Bronchial epithelial cell (primary cell): ENCODE measurements at regions not wholly inside any gene's neighbourhood (a gene's known extent, or its start where the extent isn't known, plus 50 kb on each side); places are given as distances from the start of the nearest gene placed in this dataset.

ENCODE experiments used
- DNase-seq: peaks from one replicate; pipeline ENCODE4 v3.0.0-alpha.2; 2010; ENCODE audit warnings: low read depth
- FAIRE-seq: peaks from 2 replicates; lab custom pipeline; 2011; peaks lifted over from hg19 to GRCh38; lab: Jason Lieb, UNC
- H3K27me3 ChIP-seq: 2 replicates; pipeline ENCODE4 v1.5.1; 2011; ENCODE audit warnings: low read length; ENCODE audit not compliant: control insufficient read depth, insufficient read depth
- H3K36me3 ChIP-seq: 2 replicates; pipeline ENCODE4 v1.5.1; 2011; ENCODE audit warnings: low read length; ENCODE audit not compliant: control insufficient read depth, insufficient read depth
- H3K4me3 ChIP-seq: 2 replicates; pipeline ENCODE4 v1.5.1; 2011; ENCODE audit warnings: mild to moderate bottlenecking, low read depth, low read length, control low read depth
- TF ChIP-seq, protein P1 (sequence below): IDR thresholded peaks from 2 replicates; pipeline ENCODE4 v1.5.1; 2011; ENCODE audit warnings: mild to moderate bottlenecking, moderate library complexity, low read length, control low read depth, inconsistent platforms; ENCODE audit not compliant: insufficient read depth, severe bottlenecking

DNA sequence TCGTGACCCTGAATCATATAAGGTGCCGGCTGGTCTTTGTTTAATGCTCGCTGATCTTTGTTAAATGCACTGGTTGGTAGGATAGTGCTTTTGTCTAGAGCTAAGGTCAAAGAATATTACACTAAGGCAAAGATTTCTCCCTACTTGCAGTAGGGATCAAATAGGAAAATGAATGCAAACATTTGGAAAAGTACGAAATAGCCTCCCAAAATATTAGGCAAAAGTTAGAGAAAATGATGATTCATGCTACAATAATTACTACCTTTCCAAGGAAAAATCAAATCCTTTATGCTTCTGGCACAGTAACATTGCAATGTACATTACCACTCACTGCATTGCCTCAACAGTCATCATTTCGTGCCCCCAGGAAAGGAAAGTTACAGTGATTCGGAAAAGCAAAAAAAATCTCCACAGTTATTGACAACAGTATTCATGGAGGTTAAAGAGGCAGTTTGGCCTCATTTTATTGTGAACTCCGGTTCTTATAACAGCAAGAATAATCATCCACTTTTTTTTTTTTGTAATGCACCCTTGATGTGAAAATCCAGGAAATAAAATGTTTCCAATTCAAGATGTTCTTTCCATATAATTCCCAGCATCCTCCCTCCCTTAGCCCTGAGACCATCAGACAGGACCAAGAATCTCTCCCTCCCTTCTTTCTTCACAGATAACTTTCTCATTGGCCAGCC lies 61.7 kb upstream of the ZMYND8 start:
- DNase-seq (no peak), FAIRE-seq (no peak)
- H3K36me3 ChIP-seq: no peaks in the 10 kb centered on the region

DNA sequence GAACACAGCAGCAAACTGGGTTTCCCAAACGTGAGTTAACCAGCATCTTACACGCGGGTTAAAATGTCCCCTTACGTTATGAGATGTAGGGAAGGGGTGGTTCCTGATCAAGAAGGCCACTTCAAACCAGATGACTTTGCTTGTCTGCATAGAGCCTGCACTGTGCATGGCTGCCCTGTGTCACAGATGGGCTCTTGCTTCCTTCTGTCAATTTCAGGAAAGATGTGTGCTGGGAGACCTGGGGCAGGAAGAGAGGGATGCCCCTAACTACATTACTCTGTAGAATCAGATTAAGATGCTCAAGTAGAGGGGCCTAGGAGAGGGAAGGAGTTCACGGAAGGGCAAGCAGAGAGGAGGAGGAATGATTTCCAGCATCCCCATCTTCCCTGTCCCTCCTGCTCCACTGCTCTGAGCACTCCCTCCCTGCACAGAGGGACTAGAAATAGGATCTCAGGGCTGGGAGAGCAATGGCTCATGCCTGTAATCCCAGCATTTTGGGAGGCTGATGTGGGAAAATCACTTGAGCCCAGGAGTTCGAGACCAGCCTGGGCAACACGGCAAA lies 63.5 kb upstream of the ZMYND8 start:
- no peak overlapping the region for H3K4me3 ChIP-seq
- DNase-seq (no peak), FAIRE-seq (no peak)
- TF ChIP-seq, protein P1, sequence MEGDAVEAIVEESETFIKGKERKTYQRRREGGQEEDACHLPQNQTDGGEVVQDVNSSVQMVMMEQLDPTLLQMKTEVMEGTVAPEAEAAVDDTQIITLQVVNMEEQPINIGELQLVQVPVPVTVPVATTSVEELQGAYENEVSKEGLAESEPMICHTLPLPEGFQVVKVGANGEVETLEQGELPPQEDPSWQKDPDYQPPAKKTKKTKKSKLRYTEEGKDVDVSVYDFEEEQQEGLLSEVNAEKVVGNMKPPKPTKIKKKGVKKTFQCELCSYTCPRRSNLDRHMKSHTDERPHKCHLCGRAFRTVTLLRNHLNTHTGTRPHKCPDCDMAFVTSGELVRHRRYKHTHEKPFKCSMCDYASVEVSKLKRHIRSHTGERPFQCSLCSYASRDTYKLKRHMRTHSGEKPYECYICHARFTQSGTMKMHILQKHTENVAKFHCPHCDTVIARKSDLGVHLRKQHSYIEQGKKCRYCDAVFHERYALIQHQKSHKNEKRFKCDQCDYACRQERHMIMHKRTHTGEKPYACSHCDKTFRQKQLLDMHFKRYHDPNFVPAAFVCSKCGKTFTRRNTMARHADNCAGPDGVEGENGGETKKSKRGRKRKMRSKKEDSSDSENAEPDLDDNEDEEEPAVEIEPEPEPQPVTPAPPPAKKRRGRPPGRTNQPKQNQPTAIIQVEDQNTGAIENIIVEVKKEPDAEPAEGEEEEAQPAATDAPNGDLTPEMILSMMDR: no peak
- no peaks in the 10 kb centered on the region for H3K27me3 ChIP-seq
- H3K36me3 ChIP-seq: no peaks in the 10 kb centered on the region

More for the DNA sequence above, 61.7 kb upstream of the ZMYND8 start:
- no peak overlapping the region for H3K4me3 ChIP-seq
- H3K27me3 ChIP-seq: no peaks in the 10 kb centered on the region
- TF ChIP-seq, protein P1: no peak

DNA sequence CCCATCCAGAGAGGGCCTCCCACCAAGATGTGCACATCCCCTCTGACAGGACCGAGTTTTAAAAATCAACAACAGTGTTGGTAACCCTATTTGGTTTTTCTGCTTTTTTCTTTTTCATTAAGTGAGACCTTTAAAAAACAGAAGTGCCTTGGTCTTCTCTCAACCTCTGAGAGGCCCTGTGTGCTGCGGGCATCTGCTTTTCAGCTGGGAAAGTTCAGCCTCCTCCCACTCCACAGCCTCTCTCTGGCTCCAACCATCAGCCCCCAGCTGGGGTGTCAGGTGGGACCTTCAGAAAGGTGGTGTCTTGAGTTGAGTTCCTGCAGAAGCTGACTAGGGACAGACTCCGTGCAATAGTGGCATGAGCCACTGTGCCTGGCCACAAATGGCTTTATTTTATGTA lies 64.6 kb upstream of the ZMYND8 start:
- DNase-seq: no peak
- no peaks in the 10 kb centered on the region for H3K36me3 ChIP-seq
- H3K4me3 ChIP-seq: no peak overlapping the region
- TF ChIP-seq, protein P1: no peak
- FAIRE-seq: no peak
- H3K27me3 ChIP-seq: no peaks in the 10 kb centered on the region

DNA sequence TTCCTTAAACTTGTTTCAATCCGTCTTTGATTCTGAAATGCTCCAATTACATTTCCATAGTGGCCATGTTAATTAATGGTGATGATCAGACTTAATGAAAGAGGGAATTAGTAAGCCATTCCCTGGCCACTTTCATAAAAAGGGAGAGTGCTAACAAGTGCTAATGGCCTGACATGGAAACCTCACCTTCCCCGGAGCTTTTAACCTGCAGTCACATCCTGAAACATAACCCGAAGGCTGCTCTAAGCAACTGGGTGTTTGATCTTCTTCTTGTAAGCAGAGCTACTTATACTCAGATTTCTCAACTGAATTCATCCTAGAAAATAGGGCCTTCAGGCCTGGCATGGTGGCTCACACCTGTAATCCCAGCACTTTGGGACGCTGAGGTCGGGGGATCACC lies 67.1 kb upstream of the ZMYND8 start:
- no peak for DNase-seq
- H3K36me3 ChIP-seq: no peaks in the 10 kb centered on the region
- H3K4me3 ChIP-seq: no peak overlapping the region
- no peaks in the 10 kb centered on the region for H3K27me3 ChIP-seq
- TF ChIP-seq, protein P1: no peak
- no peak for FAIRE-seq

DNA sequence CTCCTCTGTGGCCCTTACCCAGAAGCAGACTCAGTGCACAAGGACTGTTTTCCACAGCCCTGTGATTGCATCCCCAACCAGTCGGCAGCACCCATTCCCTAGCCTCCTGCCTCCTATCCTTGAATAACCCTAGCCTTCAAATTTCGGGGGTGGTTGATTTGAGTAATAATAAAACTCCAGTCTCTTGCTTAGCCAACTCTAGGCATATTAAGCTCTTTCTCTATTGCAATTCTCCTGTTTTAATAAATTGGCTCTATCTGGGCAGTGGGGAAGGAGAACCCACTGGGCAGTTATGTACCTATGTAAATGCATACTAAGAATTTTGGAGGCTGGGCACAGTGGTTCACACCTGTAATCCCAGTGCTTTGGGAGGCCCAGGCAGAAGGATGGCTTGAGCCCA lies 70.6 kb upstream of the ZMYND8 start:
- TF ChIP-seq, protein P1: no peak
- no peak for FAIRE-seq
- no peak overlapping the region for H3K4me3 ChIP-seq
- DNase-seq: no peak
- H3K27me3 ChIP-seq: no peaks in the 10 kb centered on the region
- H3K36me3 ChIP-seq: no peaks in the 10 kb centered on the region
